GM23338 (cell line): ENCODE measurements at regions not wholly inside any gene's neighbourhood (a gene's known extent, or its start where the extent isn't known, plus 50 kb on each side); places are given as distances from the start of the nearest gene placed in this dataset.

ENCODE experiments used
- CREB1 ChIP-seq: fragments of 250-450 bp; sonication (Bioruptor Pico); IDR thresholded peaks from 2 replicates; pipeline ENCODE4 v1.5.0; 2020; ENCODE audit warnings: low read depth, mild to moderate bottlenecking, moderate library complexity
- EZH2 ChIP-seq: fragments of 200-600 bp; sonication (generic); IDR thresholded peaks from one replicate; pipeline ENCODE4 v1.8.0; 2017; ENCODE audit warnings: antibody characterized with exemption, mild to moderate bottlenecking, low read depth; ENCODE audit not compliant: unreplicated experiment
- POLR2AphosphoS5 ChIP-seq: IDR thresholded peaks from 2 replicates; pipeline ENCODE4 v1.6.1; 2016; ENCODE audit warnings: antibody characterized with exemption, low read depth
- STAT1 ChIP-seq: IDR thresholded peaks from one replicate; pipeline ENCODE4 v1.6.1; 2016; ENCODE audit warnings: antibody characterized with exemption; ENCODE audit not compliant: unreplicated experiment
- TF ChIP-seq, protein P1 (sequence below), 2 experiments: fragments of 200-600 bp in 1 of 2; sonication (generic) in 1 of 2; conservative IDR thresholded peaks; 2 replicates each; pipeline versions ENCODE4 v1.5.1 to v1.6.1; 2016 to 2017; ENCODE audit warnings: antibody characterized with exemption in 2 of 2, low read depth in 2 of 2, mild to moderate bottlenecking in 2 of 2, moderate library complexity in 1 of 2

DNA sequence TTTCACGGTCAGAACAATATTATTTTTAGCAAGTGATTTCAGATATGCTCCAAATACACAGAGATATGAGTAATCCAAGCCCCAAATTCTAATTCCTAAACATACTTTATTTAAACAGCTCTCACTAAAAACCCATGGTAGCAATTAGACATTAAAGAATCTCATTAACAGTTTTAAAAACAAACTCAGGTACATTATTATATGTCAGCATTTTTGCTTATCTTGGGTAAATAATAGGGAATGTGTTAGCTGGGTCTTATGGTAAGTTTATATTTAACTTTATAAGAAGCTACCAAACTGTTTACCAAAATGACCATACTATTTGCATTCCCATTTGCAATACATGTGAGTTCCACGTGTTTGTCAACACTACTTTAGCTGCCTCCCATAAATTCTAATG lies 511.1 kb downstream of the HTR1A start:
- TF ChIP-seq, protein P1, sequence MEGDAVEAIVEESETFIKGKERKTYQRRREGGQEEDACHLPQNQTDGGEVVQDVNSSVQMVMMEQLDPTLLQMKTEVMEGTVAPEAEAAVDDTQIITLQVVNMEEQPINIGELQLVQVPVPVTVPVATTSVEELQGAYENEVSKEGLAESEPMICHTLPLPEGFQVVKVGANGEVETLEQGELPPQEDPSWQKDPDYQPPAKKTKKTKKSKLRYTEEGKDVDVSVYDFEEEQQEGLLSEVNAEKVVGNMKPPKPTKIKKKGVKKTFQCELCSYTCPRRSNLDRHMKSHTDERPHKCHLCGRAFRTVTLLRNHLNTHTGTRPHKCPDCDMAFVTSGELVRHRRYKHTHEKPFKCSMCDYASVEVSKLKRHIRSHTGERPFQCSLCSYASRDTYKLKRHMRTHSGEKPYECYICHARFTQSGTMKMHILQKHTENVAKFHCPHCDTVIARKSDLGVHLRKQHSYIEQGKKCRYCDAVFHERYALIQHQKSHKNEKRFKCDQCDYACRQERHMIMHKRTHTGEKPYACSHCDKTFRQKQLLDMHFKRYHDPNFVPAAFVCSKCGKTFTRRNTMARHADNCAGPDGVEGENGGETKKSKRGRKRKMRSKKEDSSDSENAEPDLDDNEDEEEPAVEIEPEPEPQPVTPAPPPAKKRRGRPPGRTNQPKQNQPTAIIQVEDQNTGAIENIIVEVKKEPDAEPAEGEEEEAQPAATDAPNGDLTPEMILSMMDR (conservative IDR thresholded peaks at IDR 0.05; ENCODE audit: low read depth in 2 of 2): no peak
- TF ChIP-seq STAT1 (no peak), EZH2 (no peak), POLR2AphosphoS5 (no peak), CREB1 (no peak)
